ENCODE measurements at regions not wholly inside any gene's neighbourhood (a gene's known extent, or its start where the extent isn't known, plus 50 kb on each side); places are given as distances from the start of the nearest gene placed in this dataset.
"Not testable (repeated sequence)": the region's sequence is repeated elsewhere in the genome, so short reads cannot be mapped to it uniquely, and the experiment has no call there.

GRCh38 chr11:123344188-123344587 is 85.9 kb upstream of the GRAMD1B start:
- TF ChIP-seq CTCF, POLR2A (IDR thresholded peaks at IDR 0.05): not testable (repeated sequence)

Data from adrenal gland (tissue), 5 donors.